ACHN (cell line): ENCODE measurements at regions not wholly inside any gene's neighbourhood (a gene's known extent, or its start where the extent isn't known, plus 50 kb on each side); places are given as distances from the start of the nearest gene placed in this dataset.

Experiments
- DNase-seq: peaks from one replicate; pipeline ENCODE4 v3.0.0-alpha.2; 2015
- in situ Hi-C: cut with HindIII; loops from 2 replicates; pipeline ENCODE4 v1.10.0; 2017; ENCODE audit warnings: low sequenced_read_pairs, low pct_ligation_motif_present, low pct_unique_long_range_greater_than_20kb

DNA sequence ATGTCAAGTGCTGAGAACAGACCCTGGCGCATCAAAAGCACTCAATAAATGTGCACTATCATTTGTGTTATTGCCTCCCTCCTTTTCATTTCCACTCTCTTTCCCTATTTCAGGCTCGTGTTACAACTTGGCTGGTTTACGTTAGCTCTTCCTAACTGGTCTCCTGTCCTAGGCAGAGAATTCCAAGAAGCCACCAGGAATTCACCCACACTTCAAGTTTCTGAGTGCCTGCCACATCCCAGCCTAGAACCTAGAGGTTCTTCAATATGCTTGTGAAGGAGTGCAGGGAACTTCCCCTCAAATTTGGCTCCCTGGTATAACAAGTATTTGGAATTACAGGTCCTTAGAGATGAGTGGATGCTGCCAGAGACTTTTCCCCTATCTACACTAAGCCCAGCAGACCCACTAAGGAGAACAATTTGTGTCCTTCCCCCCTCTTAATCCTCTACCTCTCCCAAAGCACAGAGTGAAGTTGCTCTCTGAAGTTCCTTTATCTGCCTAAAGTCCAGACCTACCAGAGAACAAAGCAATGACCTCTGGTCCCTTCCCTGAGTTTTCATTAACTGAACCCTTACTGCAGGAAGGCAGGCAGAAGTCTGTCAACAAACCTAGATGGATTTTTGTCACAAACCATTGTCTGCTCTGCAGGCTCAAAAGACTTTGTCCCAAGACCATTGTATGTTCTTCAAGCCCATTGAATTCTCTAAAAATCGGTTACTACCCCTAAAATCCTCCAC lies 201.6 kb upstream of the JARID2 start:
- DNase-seq, result no peak
- in situ Hi-C loops, result no loop called here

DNA sequence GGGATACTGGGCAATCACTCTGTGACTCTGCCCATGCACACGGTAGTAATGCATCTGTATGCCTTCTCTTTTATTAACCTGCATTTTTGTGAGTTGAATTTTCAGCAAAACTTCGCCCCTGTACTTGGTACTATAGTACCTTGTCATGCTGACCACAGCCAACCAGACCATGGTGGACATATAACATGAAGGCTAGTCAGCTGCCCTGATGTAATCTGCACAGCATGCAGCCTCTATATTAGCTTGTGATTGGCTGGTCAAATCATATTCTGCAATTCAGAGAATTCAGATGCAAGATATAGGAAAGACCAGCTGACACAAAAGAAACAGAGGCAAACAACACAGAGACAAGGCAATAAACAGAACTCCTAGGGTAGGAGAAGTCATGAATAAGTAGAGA lies 200.9 kb upstream of the JARID2 start:
- DNase-seq, result no peak
- in situ Hi-C loops, result no loop called here

DNA sequence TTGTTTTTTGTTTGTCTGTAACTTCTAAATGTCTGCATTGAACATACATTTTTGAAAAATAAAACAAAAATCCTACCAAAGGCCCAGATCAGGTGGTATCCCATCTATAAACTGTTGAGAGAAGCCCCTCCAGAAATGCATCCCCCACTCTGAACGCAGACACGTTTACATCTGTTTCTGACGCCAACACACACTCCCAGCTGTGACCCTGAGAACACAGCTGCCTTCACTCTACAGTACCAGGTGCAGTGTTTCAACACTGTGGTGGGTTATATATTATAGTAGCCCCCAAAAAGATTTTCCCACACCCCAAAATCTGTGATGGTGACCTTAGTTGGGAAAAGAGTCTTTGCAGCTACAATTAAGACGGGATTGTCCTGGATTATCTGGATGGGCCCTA lies 199.1 kb upstream of the JARID2 start:
- in situ Hi-C loops, result no loop called here

DNA sequence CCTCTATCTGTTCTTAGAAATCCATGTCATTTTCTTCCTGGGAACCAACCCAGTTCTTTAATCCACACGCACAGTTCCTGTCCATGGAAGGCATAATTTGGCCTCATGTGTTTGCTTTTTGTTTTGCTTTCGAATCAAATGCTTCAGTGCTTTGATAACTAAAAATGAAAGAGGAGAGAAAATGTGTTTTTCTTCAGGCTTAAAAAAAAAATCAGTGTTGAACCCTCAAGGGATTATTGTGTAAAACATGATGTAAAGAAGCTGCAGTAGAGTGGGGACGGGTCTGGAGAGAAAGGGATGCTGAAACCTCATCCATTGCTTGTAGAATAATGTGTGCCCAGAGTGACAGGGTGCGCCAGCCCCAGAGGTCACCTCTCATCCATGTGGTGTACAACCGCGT lies 197.5 kb upstream of the JARID2 start:
- no peak for DNase-seq
- in situ Hi-C loops, result no loop called here

More for the DNA sequence above, 199.1 kb upstream of the JARID2 start:
- DNase-seq, result no peak

DNA sequence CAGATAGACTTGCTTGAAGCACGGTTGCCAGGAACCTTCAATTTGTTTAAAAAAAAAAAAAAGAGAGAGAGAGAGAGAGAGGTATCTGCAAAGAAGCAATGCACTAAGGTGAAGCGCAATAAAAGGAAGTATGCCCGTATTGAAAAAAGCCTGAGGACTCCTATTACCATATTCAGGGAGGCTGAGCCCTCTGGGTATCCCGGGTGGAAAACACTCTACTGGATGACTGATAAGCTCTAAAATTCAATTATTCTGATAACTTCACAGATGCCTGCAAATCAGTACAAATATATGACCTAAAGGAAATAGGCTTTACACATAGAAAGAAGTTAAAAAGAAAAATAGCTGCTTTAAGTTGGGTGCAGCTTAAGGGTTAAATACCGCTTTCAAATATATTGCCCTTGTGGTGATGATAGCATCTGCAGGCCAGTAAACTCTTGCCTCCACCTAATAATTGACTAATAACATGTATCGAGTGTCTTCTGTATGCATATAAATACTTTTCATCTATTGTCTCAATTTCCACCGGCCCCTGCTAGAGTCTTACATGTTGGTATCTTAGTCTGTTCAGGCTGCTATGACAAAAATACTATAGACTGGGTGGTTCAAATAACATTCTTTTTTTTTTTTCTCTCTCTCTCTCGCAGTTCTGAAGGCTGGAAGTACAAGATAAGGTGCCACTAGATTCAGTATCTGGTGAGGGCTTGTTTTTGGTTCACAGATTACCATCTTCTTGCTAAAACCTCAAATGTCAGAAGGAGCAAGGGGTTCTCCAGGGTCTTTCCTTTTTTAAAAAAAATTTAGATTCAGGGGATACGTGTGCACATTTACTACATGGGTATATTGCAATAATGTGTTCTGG lies 187.4 kb upstream of the JARID2 start:
- no peak for DNase-seq
- in situ Hi-C loops, result no loop called here

DNA sequence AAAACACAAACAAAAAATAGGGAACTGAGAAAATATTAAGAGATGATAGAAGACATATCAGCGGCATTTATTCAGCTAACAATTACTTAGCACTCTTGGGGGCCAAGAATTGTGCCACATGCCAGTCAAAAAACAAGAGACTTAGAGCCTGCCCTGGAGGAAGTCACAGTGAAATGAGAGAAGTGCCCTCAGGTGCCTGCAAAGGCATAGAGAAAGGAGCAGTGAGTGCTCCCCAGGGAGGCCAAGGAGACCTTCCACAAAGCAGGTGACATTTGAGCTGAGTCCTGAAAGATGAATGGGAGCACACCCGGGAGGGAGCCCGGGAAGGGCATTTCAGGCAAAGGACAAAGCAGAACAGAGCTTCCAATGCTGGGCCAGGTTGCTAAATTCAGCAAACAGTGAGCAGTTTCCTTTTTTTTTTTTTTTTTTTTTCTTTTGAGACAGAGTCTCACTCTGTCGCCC lies 184.7 kb upstream of the JARID2 start:
- no peak for DNase-seq
- in situ Hi-C loops, result no loop called here

DNA sequence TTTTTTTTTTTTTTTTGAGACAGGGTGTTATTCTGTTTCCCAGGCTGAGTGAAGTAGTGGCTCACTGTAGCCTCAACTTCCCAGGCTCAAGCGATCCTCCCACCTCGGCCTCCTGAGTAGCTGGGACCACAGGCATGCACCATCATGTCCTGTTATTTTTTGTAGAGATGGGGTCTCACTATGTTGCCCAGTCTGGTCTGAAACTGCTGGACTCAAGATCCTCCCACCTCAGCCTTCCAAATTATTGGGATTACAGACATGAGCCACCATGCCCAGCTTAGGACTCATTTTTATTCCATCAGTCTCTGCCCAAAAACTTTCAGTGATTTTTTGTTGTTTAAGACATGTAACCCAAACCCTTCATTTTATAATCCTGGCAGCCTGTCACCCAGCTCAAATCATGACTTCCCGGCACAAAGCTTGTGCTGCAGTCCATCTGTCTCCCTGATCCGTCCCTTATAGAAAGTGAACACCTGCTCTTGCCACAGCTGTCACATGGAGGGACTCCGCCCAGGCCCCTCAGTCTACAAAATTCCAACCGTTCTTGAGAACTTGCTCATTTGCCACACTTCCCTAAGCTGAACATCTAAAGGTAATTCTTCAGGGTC lies 183.9 kb upstream of the JARID2 start:
- no peak for DNase-seq
- in situ Hi-C loops, result no loop called here

DNA sequence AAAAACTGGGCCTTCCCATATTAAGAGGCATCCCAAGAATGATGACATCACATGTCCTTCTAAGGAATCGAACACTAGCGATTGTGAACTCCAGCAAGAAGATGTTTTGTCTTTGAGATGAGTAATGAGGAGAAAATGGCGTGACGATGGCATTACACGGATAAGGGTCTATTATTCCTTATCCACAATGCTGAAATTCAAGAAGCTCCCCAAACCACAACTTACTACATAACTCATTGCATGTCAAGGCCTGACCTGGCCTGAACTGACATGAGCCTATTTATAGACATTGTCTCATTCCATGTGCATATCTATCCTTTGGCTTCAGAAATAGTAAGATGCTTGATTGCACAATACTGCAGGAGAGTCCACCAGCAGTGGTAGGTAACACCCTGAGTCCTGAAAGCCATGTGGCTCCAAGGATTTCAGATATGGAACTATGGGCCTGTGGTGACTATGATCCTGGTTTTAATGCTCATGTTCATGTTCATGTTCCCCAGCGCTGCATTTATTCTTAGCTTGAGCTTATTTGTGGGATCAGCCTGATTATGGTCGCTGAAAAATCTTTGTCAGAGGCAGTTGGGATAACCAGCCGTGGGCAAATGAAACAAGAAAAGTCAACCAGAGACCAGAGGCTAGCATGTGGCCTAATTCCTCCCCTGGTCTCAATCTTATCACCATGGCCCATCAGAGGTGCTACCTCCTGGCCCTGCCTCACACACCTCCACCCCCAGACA lies 183.2 kb upstream of the JARID2 start:
- in situ Hi-C loops, result no loop called here
- no peak for DNase-seq

DNA sequence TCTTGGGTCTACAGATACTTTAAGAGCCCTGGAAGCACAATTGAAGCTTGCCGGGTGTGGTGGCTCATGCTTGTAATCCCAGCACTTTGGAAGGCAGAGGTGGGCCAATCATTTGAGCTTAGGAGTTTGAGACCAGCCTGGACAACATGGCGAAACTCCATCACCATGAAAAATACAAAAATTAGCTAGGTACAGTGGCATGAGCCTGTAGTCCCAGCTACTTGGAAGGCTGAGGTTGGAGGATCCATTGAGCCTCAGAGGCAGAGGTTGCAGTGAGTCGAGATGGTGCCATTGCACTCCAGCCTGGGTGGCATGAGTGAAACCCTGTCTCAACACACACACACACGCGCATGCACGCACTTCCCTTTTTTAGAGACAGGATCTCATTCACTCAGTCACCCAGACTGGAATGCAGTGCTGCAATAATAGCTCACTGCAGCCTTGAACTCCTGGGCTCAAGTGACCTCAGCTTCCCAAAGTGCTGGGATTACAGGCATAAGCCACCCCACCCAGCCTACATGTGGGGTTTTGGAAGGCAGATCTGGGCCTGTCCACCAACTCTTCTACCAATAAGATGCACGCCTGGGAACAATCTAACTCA lies 182.5 kb upstream of the JARID2 start:
- DNase-seq, result no peak
- in situ Hi-C loops, result no loop called here

DNA sequence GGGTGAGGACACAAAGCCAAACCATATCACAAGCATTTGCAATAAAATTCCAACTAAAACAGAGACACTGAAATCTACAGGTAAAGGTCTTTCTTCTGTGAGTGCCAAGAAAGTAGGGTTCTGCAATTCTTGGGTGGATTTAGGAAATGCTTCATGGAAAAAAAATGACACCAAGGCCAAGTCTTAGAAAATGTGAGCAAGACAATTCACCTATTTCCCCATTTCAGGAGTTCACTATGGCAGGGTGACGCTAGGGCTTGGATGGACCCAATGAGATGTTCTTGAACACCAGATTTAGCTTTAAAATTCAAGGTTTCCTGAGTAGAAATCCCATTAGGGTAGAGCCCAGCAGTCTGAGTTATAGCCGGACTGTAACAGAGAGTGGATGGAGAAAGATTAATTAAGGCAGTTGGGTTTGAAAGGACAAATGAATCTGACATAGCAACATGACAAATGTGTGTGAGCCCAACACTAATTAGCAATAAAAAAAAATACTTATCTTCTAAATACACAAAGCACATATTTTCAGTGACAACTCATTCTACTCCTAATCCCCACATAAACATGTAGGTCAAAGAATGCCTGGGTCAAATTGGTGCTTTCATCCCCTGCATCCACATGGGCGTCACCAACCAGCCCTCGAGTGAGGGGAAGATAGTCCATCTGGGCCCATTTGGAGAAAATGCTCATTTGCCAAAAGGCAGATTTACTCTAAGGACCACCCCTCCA lies 180.4 kb upstream of the JARID2 start:
- DNase-seq, result no peak
- in situ Hi-C loops, result no loop called here

DNA sequence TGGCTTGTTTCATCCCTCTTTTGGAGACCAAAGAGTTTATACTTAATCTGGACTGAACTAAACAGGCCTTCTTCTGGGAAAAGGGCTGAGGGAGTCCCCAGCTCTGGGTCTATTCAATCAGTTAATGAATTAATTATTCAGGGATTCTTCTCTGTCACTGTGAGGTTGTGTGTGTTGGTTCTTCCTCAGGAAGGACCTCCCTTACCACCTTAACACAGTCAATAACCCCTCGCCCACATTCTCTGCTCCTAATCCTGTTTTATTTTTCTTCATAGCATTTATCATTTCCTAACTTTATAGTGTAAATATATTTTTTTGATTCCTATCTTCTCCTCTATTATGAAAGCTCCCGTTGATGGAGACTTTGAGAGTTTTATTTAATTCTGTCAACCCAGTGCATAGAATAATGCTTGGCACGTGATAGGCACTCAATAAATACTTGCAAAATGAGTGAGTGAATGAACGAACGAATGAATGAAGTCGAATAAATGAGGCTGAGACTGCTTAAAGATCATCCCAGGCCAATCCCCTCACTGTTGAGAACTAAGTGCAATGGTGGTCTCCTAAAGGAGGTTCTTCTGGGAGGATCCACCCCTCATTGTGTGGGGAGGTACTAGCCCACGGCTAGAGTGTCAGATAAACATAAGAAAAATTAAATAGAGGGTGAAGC lies 179.6 kb upstream of the JARID2 start:
- in situ Hi-C loops, result no loop called here
- DNase-seq, result no peak

DNA sequence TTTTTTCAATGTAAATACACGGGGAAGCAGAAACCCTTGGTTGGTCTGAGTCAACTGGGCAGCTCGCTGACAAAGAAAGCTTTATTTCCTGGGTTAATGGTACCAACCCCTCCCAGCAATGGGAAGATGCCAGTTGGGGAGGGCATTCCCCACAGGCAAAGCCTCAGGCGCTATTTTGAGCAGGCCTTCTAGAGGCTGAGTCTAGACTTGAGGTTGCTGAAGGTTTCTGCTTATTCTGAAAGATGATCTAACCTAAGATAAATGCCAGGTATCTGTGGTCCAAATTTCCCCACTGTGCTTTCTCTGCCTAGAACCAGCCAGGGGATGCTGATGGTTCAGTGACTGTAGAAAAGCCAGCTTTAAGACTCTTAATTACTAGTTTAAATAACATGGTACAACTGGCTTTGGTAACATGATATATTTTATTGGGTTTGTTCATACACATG lies 172.5 kb upstream of the JARID2 start:
- DNase-seq, result no peak
- in situ Hi-C loops, result no loop called here

DNA sequence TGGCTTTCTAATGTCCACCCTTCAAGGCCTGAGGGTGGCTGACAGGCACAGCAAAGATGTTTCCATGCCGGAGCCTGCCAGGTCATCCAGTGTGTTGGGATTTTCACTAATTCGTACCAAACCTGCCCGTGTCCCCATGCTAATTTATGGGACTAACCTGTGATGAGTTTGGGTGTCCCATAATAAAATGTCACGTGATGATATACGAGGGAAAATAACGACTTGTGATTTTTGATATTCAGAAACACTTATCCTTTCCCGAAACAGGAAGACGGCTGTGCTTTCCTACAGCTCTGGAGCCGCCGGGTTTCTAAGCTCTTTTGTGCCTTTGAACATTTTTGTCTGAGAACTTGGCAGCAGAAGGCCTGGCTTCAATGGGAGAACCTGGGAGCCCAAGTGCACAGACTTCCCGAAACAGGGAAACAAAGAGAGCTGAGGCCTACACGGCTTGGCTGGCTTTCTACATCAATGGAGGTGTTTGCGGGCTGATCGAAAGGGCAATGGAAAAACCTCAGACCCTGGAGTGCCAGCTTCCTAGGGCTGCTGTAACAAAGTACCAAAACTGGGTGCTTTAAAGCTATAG lies 171.9 kb upstream of the JARID2 start:
- in situ Hi-C loops, result no loop called here
- DNase-seq, result no peak

DNA sequence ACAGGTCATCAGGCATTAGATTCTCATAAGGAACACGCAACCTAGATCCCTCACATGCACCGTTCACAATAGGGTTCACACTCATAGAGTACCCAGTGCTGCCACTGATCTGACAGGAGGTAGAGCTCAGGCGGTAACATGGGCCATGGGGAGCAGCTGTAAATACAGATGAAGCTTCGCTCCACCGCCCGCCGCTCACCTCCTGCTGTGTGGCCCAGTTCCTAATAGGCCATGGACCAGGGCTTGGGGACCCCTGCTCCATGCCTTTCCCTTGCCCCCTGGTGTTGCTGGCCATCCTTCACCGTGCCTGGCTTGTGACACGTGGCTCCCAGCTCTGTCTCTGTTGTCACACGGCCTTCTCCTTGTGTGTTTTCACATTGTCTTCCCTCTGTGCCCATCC lies 171.1 kb upstream of the JARID2 start:
- in situ Hi-C loops, result no loop called here
- no peak for DNase-seq

DNA sequence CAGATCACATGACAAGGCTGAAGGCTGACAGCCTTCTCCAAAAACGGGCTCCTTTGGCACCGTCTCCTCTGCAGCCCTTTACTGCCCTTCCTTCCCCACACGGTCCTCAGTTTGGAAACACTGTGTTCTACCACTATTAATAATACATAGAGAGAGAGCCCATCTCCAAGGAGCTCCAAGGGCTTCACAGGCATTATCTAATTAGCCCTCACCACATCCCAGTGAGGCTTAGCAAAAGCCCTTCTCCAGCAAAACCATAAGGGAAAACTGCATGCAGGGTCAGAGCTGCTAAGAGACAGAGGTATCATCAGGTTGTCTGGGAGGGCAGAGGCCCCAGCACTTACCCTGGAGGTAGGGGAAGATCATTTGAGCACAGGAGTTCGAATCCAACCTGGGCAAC lies 169.3 kb upstream of the JARID2 start:
- no peak for DNase-seq
- in situ Hi-C loops, result no loop called here

DNA sequence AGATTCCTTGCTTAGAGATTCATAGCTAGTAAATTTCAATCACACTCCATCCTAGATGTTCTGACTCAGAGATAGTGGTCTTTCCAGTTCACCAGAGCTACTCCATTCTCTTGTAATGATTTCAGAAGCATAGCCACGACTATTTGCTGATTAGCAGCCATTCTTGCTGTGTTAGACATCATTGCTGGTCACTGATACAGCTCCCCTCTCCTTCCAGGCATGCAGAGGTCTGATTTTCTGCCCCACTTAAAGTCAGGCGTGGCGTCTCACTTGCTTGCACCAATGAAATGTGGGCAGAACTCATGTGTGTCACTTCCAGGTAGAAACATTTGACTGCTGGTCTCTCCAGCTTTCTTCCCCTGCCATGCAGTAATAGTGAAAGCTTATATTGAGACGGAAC lies 168.9 kb upstream of the JARID2 start:
- DNase-seq, result no peak

DNA sequence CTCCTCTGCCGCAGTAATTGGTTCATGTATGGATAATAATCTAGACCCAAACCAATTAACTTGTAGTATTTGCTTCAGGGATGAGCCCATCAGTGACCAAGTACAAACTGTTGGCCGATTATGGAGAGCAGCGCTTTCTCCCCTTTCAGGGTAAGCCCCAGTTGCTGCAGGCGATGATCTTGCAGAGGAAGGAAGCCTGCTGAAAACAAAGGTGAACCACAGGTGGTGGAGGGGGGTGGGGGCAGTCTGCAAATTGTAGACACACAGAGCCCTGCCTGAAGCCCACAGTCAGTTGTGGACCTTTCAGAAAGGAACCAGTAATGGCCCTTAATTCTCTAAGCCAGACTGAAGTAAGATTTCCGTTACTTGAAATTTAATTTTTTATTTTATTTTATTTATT lies 167.9 kb upstream of the JARID2 start:
- DNase-seq, result no peak
- in situ Hi-C loops, result no loop called here

More for the DNA sequence above, 168.9 kb upstream of the JARID2 start:
- in situ Hi-C loops, result no loop called here
